ENCODE measurements at regions not wholly inside any gene's neighbourhood (a gene's known extent, or its start where the extent isn't known, plus 50 kb on each side); places are given as distances from the start of the nearest gene placed in this dataset.

DNA sequence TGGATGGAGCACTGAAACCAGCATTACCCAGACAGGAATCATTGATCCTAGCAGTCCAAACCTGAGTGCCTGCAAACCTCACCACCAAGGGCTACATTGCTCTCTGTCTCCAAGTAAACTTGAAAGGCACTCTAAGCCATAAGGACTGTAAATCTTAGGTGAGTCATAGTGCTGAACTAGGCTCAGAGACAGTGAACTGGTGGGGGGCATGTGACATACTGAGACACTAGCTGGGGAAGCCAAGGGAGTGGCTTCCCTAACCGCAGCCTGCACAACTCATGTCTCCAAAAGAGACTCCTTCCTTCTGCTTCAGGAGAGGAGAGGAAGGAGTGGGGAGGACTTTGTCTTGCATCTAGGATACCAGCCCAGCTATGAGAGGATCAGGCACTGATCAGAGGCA is 235.5 kb upstream of the ACTRT1 start:
- H3K36me3 Mint-ChIP-seq (ENCODE audit: low read depth) = no peaks in the 10 kb centered on the region
- H3K4me1 Mint-ChIP-seq (ENCODE audit: low read depth) = no peaks in the 10 kb centered on the region
- no peak for DNase-seq
- H3K4me3 Mint-ChIP-seq = no peak overlapping the region
- no peak for ATAC-seq
- no peak overlapping the region for H3K27ac Mint-ChIP-seq
- POLR2A ChIA-PET = no interaction called here
- CTCF ChIA-PET = no interaction called here
- no peaks in the 10 kb centered on the region for H3K27me3 Mint-ChIP-seq (ENCODE audit: low read depth)
- no peaks in the 10 kb centered on the region for H3K9me3 Mint-ChIP-seq (ENCODE audit: insufficient read depth)

GRCh38 chrX:128250621-128251020 is 198.4 kb upstream of the ACTRT1 start:
- POLR2A ChIA-PET = no interaction called here
- no peak for ATAC-seq
- no peak for DNase-seq
- no peaks in the 10 kb centered on the region for H3K4me1 Mint-ChIP-seq (ENCODE audit: low read depth)
- no peak overlapping the region for H3K4me3 Mint-ChIP-seq
- no peaks in the 10 kb centered on the region for H3K27me3 Mint-ChIP-seq (ENCODE audit: low read depth)
- no peaks in the 10 kb centered on the region for H3K36me3 Mint-ChIP-seq (ENCODE audit: low read depth)
- no peak overlapping the region for H3K27ac Mint-ChIP-seq
- H3K9me3 Mint-ChIP-seq (ENCODE audit: insufficient read depth) = no peaks in the 10 kb centered on the region
- CTCF ChIA-PET = no interaction called here

GRCh38 chrX:128216364-128216763 is 164.2 kb upstream of the ACTRT1 start:
- Mint-ChIP-seq H3K9me3 (ENCODE audit: insufficient read depth) (no peaks in the 10 kb centered on the region), H3K4me3 (no peak overlapping the region), H3K27me3 (ENCODE audit: low read depth) (no peaks in the 10 kb centered on the region), H3K27ac (no peak overlapping the region), H3K4me1 (ENCODE audit: low read depth) (no peaks in the 10 kb centered on the region), H3K36me3 (ENCODE audit: low read depth) (no peaks in the 10 kb centered on the region)
- ATAC-seq = no peak
- CTCF ChIA-PET = no interaction called here
- POLR2A ChIA-PET = no interaction called here
- no peak for DNase-seq

- H3K27me3 Mint-ChIP-seq (ENCODE audit: low read depth) = no peaks in the 10 kb centered on the region
- CTCF ChIA-PET = no interaction called here
- no peaks in the 10 kb centered on the region for H3K36me3 Mint-ChIP-seq (ENCODE audit: low read depth)
- no peaks in the 10 kb centered on the region for H3K4me1 Mint-ChIP-seq (ENCODE audit: low read depth)
- no peaks in the 10 kb centered on the region for H3K9me3 Mint-ChIP-seq (ENCODE audit: insufficient read depth)
- POLR2A ChIA-PET = no interaction called here
- no peak overlapping the region for H3K27ac Mint-ChIP-seq
- ATAC-seq (no peak), DNase-seq (no peak)
- no peak overlapping the region for H3K4me3 Mint-ChIP-seq
Observed at GRCh38 chrX:128165884-128166408, 113.7 kb upstream of the ACTRT1 start.

DNA sequence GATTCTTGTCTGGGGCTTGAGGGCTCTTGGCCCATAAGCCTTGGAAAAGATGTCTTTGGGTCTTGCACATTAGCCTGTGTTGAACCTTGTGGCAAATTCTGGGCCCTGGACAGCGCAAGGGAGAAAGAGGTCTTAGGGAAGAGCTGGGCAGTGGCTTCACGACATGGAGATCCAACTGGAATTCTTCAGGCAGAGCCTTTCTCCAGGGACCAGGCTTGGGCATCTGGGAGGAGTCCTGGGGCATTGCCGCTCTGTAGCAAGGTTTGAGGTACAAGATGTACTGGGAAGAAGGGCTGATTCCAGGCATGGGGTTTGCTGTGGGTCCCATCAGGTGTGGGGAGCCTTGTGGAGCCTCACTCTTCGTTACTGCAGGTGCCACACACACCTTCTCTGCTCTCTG is 104.0 kb upstream of the ACTRT1 start:
- POLR2A ChIA-PET = no interaction called here
- Mint-ChIP-seq H3K27ac (no peak overlapping the region), H3K9me3 (ENCODE audit: insufficient read depth) (peaks cover 8% of the 10 kb centered on the region), H3K4me3 (no peak overlapping the region), H3K4me1 (ENCODE audit: low read depth) (no peaks in the 10 kb centered on the region), H3K36me3 (ENCODE audit: low read depth) (no peaks in the 10 kb centered on the region), H3K27me3 (ENCODE audit: low read depth) (no peaks in the 10 kb centered on the region)
- DNase-seq (no peak), ATAC-seq (no peak)
- CTCF ChIA-PET = no interaction called here

DNA sequence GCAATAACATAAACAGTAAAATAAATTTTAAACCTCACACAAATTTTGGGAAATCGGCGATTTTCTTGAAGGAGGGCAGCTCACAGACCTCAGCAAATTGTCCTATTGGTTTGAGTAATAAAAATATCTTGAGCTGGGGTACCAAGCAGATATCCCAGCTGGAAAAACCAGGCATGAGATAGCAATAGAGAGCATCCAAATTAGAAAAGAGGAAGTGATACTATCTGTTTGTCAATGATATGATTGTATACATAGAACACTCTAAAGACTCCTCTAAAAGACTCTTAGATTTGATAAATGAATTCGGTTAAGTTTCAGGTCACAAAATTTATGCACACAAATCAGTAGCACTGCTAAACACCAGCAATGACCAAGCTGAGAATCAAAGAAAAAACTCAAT is 90.5 kb upstream of the ACTRT1 start:
- no peak for DNase-seq
- H3K27me3 Mint-ChIP-seq (ENCODE audit: low read depth) = no peaks in the 10 kb centered on the region
- H3K27ac Mint-ChIP-seq = no peak overlapping the region
- peaks cover 4% of the 10 kb centered on the region for H3K9me3 Mint-ChIP-seq (ENCODE audit: insufficient read depth)
- ChIA-PET POLR2A (no interaction called here), CTCF (no interaction called here)
- H3K36me3 Mint-ChIP-seq (ENCODE audit: low read depth) = no peaks in the 10 kb centered on the region
- H3K4me1 Mint-ChIP-seq (ENCODE audit: low read depth) = no peaks in the 10 kb centered on the region
- no peak overlapping the region for H3K4me3 Mint-ChIP-seq
- no peak for ATAC-seq

GRCh38 chrX:128106630-128107029 is 54.4 kb upstream of the ACTRT1 start:
- ChIA-PET CTCF (no interaction called here), POLR2A (no interaction called here)
- Mint-ChIP-seq H3K27me3 (ENCODE audit: low read depth) (no peaks in the 10 kb centered on the region), H3K27ac (no peak overlapping the region), H3K4me1 (ENCODE audit: low read depth) (no peaks in the 10 kb centered on the region), H3K4me3 (no peak overlapping the region), H3K36me3 (ENCODE audit: low read depth) (no peaks in the 10 kb centered on the region), H3K9me3 (ENCODE audit: insufficient read depth) (peaks cover 3% of the 10 kb centered on the region)
- ATAC-seq (no peak), DNase-seq (no peak)

- Mint-ChIP-seq H3K36me3 (ENCODE audit: low read depth) (no peaks in the 10 kb centered on the region), H3K9me3 (ENCODE audit: insufficient read depth) (peaks cover 3% of the 10 kb centered on the region), H3K27ac (no peak overlapping the region), H3K4me1 (ENCODE audit: low read depth) (no peaks in the 10 kb centered on the region), H3K4me3 (no peak overlapping the region), H3K27me3 (ENCODE audit: low read depth) (no peaks in the 10 kb centered on the region)
- DNase-seq (no peak), ATAC-seq (no peak)
- CTCF ChIA-PET = interaction anchor here (0.6 kb wide), 1 partner anchor 232 kb away, joined by 3 read pairs; no protein-coding TSS in a partner anchor
- POLR2A ChIA-PET = no interaction called here
Observed at GRCh38 chrX:128105659-128106058, 53.5 kb upstream of the ACTRT1 start.

All from activated CD8-positive, alpha-beta T cell treated with anti-CD3 and anti-CD28 coated beads, Interleukin-2, amount 10 ng/mL, durations not matched to agents 7 days and 5 days (primary cell).